ENCODE measurements at regions not wholly inside any gene's neighbourhood (a gene's known extent, or its start where the extent isn't known, plus 50 kb on each side); places are given as distances from the start of the nearest gene placed in this dataset.
"Not testable (repeated sequence)": the region's sequence is repeated elsewhere in the genome, so short reads cannot be mapped to it uniquely, and the experiment has no call there.

DNA sequence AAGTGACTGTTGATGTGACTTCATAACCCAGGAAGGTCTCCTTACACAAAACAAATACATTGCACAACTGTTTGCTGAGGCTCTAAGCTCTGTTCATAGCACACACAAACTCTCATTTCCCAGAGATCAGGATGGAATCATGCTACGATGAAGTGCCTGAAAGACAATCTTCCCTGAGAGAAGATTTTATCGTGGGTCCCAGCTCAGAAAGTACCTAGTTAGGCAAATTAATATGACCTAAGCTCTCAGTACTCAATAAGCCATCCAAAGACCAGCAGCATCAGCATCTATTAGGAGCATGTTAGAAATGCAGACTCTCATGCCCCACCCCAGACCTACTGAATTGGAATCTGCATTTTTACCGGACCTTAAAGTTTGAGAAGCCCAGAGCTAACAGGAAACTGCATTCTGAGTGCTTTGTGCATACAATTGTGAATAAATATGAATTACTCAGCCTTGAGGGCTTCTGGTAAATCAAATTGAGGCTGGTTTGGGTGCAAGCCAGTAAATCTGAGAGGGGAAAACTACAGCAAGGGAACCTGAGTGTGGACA, 161.5 kb upstream of the C2CD4B start:
- Histone ChIP-seq H3K36me3 (replicated peaks; ENCODE audit: low read depth, low read length) (no peaks in the 10 kb centered on the region), H3K9ac (ENCODE audit: low read length) (no peak overlapping the region), H3K79me2 (ENCODE audit: low read length) (no peaks in the 10 kb centered on the region), H3K27ac (ENCODE audit: low read length) (no peak overlapping the region), H2AFZ (ENCODE audit: low read depth, low read length) (no peak overlapping the region), H3K9me3 (ENCODE audit: insufficient read depth, low read length) (no peaks in the 10 kb centered on the region), H3K4me1 (ENCODE audit: low read length) (no peaks in the 10 kb centered on the region), H3K27me3 (ENCODE audit: low read depth, low read length) (no peaks in the 10 kb centered on the region), H3K4me2 (ENCODE audit: low read length) (no peak overlapping the region), H4K20me1 (ENCODE audit: insufficient read depth, low read length) (no peaks in the 10 kb centered on the region), H3K4me3 (ENCODE audit: low read length) (no peak overlapping the region)
- TF ChIP-seq, protein P1, sequence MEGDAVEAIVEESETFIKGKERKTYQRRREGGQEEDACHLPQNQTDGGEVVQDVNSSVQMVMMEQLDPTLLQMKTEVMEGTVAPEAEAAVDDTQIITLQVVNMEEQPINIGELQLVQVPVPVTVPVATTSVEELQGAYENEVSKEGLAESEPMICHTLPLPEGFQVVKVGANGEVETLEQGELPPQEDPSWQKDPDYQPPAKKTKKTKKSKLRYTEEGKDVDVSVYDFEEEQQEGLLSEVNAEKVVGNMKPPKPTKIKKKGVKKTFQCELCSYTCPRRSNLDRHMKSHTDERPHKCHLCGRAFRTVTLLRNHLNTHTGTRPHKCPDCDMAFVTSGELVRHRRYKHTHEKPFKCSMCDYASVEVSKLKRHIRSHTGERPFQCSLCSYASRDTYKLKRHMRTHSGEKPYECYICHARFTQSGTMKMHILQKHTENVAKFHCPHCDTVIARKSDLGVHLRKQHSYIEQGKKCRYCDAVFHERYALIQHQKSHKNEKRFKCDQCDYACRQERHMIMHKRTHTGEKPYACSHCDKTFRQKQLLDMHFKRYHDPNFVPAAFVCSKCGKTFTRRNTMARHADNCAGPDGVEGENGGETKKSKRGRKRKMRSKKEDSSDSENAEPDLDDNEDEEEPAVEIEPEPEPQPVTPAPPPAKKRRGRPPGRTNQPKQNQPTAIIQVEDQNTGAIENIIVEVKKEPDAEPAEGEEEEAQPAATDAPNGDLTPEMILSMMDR (IDR thresholded peaks at IDR 0.05; ENCODE audit: low read depth, low read length): no peak
- no peak for TF ChIP-seq EZH2phosphoT487 (IDR thresholded peaks at IDR 0.05; ENCODE audit: low read depth)

DNA sequence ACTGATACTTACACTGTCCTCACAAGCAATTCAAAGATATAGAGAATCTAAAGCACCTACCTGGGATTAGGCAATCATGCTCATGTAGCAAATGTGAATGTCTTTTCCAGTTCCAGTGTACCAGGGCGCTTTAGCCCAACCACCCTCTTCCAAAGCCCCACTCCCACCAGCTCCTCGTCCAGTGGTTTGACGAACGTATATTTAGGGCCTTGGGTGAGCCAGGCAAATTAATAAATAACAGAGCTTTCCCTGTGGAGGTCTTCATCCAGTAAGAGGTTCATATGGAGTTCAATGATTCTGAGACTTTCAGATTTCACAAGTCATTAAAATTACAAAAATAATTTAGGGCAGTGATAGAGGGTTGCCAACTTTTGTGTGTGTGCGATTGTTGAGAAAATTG, 162.3 kb upstream of the C2CD4B start:
- Histone ChIP-seq H2AFZ (ENCODE audit: low read depth, low read length) (no peak overlapping the region), H3K4me3 (ENCODE audit: low read length) (no peak overlapping the region), H3K9me3 (ENCODE audit: insufficient read depth, low read length) (no peaks in the 10 kb centered on the region), H3K27me3 (ENCODE audit: low read depth, low read length) (no peaks in the 10 kb centered on the region), H3K27ac (ENCODE audit: low read length) (no peak overlapping the region), H3K79me2 (ENCODE audit: low read length) (no peaks in the 10 kb centered on the region), H3K36me3 (replicated peaks; ENCODE audit: low read depth, low read length) (no peaks in the 10 kb centered on the region), H3K4me2 (ENCODE audit: low read length) (no peak overlapping the region), H4K20me1 (ENCODE audit: insufficient read depth, low read length) (no peaks in the 10 kb centered on the region), H3K9ac (ENCODE audit: low read length) (no peak overlapping the region), H3K4me1 (ENCODE audit: low read length) (no peaks in the 10 kb centered on the region)
- TF ChIP-seq, protein P1 (IDR thresholded peaks at IDR 0.05; ENCODE audit: low read depth, low read length): no peak
- TF ChIP-seq EZH2phosphoT487 (IDR thresholded peaks at IDR 0.05; ENCODE audit: low read depth): no peak

DNA sequence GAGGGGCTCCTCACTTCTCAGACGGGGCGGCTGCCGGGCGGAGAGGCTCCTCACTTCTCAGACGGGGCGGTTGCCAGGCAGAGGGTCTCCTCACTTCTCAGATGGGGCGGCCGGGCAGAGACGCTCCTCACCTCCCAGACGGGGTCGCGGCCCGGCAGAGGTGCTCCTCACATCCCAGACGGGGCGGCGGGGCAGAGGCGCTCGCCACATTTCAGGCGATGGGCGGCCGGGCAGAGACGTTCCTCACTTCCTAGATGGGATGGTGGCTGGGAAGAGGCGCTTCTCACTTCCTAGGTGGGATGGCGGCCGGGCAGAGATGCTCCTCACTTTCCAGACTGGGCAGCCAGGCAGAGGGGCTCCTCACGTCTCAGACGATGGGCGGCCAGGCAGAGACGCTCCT, 167.4 kb upstream of the C2CD4B start:
- H2AFZ ChIP-seq (ENCODE audit: low read depth, low read length); H3K4me3 ChIP-seq (ENCODE audit: low read length); H3K27ac ChIP-seq (ENCODE audit: low read length); H4K20me1 ChIP-seq (ENCODE audit: insufficient read depth, low read length); H3K9ac ChIP-seq (ENCODE audit: low read length); H3K27me3 ChIP-seq (ENCODE audit: low read depth, low read length); H3K79me2 ChIP-seq (ENCODE audit: low read length); H3K4me2 ChIP-seq (ENCODE audit: low read length); H3K9me3 ChIP-seq (ENCODE audit: insufficient read depth, low read length); H3K36me3 ChIP-seq (replicated peaks; ENCODE audit: low read depth, low read length); H3K4me1 ChIP-seq (ENCODE audit: low read length): not testable (repeated sequence)

DNA sequence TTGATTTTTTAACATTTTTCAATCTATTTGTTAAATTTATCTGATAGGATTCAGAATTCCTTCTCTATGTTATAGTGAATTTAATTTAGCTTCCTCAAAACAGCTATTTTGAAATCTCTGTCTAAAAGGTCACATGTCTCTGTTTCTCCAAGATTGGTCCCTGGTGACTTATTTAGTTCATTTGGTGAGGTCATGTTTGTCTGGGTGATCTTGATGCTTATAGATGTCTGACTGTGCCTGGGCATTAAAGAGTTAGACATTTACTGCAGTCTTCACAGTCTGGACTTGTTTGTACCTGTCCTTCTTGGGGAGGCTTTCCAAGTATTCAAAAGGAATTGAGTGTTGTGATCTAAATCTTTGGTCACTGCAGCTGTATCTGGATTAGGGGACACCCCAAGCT, 169.5 kb upstream of the C2CD4B start:
- Histone ChIP-seq H3K36me3 (replicated peaks; ENCODE audit: low read depth, low read length) (no peaks in the 10 kb centered on the region), H4K20me1 (ENCODE audit: insufficient read depth, low read length) (no peaks in the 10 kb centered on the region), H3K4me3 (ENCODE audit: low read length) (no peak overlapping the region), H3K9ac (ENCODE audit: low read length) (no peak overlapping the region), H3K79me2 (ENCODE audit: low read length) (no peaks in the 10 kb centered on the region), H2AFZ (ENCODE audit: low read depth, low read length) (no peak overlapping the region), H3K27me3 (ENCODE audit: low read depth, low read length) (0 out of 2 replicates have a peak, but pooled peaks cover 4% of the 10 kb centered on the region), H3K9me3 (ENCODE audit: insufficient read depth, low read length) (no peaks in the 10 kb centered on the region), H3K4me2 (ENCODE audit: low read length) (no peak overlapping the region), H3K27ac (ENCODE audit: low read length) (no peak overlapping the region), H3K4me1 (ENCODE audit: low read length) (no peaks in the 10 kb centered on the region)
- no peak for TF ChIP-seq EZH2phosphoT487 (IDR thresholded peaks at IDR 0.05; ENCODE audit: low read depth)
- TF ChIP-seq, protein P1 (IDR thresholded peaks at IDR 0.05; ENCODE audit: low read depth, low read length): no peak

DNA sequence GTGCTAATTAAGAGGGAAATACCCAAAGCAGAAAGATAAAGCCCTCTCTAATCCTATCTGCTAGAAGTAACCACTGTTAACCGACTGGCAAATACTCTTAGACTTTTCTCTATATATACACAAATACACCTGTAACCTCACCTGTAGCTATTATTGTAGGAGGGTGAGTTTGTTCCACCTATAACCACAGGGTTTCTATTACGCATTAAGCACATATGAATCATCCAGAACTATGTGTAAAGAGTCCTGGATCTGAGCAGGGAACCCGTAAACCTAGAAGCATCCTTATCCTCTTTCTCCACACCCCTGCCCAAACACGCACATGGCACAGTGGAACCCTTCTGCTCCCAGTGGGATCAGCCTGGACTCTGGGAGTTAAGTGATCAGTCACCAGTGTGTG, 172.8 kb upstream of the C2CD4B start:
- no peaks in the 10 kb centered on the region for H3K36me3 ChIP-seq (replicated peaks; ENCODE audit: low read depth, low read length)
- H3K79me2 ChIP-seq (ENCODE audit: low read length): no peaks in the 10 kb centered on the region
- H3K4me3 ChIP-seq (ENCODE audit: low read length): no peak overlapping the region
- no peaks in the 10 kb centered on the region for H3K4me1 ChIP-seq (ENCODE audit: low read length)
- no peak overlapping the region for H3K9ac ChIP-seq (ENCODE audit: low read length)
- H3K9me3 ChIP-seq (ENCODE audit: insufficient read depth, low read length): no peaks in the 10 kb centered on the region
- no peaks in the 10 kb centered on the region for H4K20me1 ChIP-seq (ENCODE audit: insufficient read depth, low read length)
- 0 out of 2 replicates have a peak, but pooled peaks cover 4% of the 10 kb centered on the region for H3K27me3 ChIP-seq (ENCODE audit: low read depth, low read length)
- H2AFZ ChIP-seq (ENCODE audit: low read depth, low read length): no peak overlapping the region
- TF ChIP-seq EZH2phosphoT487 (IDR thresholded peaks at IDR 0.05; ENCODE audit: low read depth): no peak
- TF ChIP-seq, protein P1 (IDR thresholded peaks at IDR 0.05; ENCODE audit: low read depth, low read length): no peak
- no peak overlapping the region for H3K27ac ChIP-seq (ENCODE audit: low read length)
- no peak overlapping the region for H3K4me2 ChIP-seq (ENCODE audit: low read length)

Measured in OCI-LY3 (cell line).